NCI-H2171 (cell line): ENCODE measurements at regions not wholly inside any gene's neighbourhood (a gene's known extent, or its start where the extent isn't known, plus 50 kb on each side); places are given as distances from the start of the nearest gene placed in this dataset.
A peak's percentile ranks its signal among the peaks of the same experiment; 100 is the strongest.

Source experiments
- DNase-seq: peaks from one replicate; lab custom pipeline; 2025; lab: John Stamatoyannopoulos, UW

DNA sequence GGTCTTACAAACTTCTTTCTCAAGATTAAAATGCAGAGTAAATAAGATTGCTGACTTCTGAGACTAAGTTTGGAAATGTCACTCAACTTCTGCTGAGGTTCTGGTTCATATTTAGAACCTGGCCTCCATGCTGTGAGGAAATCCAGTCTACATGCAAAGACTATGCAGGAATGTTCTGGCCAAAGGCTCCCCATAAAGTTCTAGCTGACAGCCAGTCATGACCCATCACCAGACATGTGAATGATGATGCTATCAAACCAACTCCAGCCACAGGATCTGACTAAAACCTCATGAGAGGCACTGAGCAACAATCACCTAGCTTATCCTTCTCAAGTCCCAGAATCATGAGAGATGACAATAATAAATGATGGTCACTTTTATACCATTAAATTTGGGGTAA lies 935.1 kb upstream of the MAP3K7 start:
- no peak for DNase-seq

DNA sequence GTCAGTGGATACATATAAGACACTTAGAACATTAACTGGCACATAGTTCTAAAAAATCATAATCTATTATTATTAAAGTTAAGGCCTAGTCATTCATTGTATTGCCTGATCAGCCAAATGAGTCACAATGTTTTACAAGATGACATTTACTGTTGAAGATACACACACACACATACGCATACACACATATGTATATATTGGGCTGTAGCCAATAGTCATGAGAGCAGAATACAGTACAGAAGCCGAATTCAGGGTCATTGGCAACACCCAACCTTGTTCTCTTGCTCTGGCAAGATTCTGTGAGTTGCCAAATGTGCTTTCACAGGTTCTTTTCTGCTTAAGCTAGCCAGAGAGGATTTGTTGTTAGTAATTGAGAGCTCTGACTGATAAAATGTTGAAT lies 922.8 kb upstream of the MAP3K7 start:
- no peak for DNase-seq

DNA sequence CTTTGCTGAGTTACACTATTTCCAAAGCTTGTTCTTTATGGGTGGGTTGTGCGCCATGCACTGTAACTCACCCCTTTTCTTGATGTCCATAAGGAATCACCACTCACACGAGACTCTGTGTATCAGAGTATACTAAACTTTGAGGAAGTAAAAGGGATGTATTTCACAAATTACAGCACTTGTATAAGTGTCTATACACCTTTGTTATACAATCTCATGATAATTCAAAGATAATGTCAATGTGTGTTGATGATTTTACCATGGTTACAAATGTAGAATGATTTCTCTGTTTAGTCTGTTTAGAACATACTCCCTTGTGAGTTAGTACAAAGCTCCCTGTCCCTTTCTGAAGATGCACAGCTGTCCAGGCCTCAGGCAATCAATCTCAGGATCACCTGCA lies 922.2 kb upstream of the MAP3K7 start:
- DNase-seq = no peak

DNA sequence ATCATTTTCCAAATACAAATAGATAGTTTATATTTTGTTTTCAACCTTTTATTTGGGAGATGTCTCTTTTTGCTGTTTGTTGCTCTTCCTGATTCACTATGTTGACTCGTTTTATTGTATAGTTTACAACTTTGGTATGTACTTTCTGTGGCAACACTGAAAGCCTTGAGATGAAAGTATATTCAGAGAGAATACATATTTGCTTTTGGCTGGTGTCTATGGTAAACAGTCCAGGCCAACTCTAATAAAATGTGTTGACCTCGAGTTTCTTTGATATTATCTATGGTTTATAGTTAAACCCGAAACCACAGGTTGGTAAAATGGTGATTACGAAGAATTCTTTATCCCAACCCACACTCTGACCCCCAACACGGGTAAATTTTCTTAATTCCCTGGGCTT lies 919.6 kb upstream of the MAP3K7 start:
- DNase-seq = no peak

DNA sequence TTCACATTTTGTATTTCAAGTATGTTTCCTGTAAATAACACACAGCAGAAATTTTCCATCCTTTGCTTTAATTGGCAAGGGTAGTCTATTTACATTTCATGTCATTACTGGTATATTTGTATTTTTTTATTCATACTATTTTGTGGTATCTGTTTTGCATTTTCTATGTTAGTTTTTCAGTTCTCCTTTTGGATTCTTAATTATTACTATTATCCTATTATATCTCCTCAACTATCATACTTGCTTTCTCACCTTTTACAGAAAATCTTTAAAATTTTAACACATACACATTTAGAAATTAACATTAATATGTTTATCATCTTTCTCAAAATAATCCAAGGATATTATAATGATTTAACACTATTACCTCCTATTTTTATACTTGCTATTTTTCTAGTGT lies 918.3 kb upstream of the MAP3K7 start:
- no peak for DNase-seq

DNA sequence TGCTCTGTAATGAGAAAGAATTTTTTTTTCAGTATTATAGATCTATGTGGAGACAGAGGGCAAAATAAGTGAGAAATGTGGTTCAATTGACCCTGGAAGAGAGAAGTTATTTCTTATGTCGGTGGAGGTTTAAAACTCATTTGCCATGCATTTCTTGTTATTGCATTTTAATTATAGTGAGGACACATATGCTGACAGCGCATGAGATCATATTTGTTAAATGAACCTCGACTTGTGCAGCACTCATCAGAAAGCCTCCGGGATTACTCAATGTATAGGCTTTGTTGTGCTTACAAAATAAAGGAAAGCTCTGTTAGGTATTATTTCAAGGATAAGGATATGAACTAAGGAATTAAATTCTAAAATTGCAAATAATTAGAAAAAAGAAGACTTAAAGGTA lies 915.1 kb upstream of the MAP3K7 start:
- DNase-seq = no peak

DNA sequence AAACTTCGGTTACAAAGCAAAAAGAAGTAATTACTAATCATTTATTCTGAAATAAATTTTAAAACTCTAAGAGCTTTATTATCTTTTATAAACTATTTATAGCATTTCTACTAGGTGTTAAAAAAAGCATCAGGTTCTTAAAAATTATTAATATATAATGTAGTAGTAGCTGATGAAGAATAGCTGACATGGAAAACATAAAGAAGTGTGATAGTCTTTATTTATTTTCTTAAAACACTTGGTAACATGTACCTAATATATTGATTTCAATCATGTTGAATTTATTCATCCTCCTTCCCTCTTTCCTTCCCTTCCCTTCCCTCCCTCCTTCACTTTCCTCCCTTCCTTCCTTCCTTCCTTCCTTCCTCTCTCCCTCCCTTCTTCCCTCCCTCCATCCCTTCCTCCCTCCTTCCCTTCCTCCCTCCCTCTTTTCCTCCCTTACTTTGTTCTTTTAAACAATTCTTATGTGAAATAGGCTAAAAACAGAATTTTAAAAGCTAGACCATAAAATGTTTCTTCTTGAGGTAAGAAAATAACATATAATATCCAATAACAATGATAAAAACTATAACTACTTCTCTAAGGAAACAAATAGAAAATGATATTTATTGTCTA lies 913.9 kb upstream of the MAP3K7 start:
- DNase-seq = no peak

DNA sequence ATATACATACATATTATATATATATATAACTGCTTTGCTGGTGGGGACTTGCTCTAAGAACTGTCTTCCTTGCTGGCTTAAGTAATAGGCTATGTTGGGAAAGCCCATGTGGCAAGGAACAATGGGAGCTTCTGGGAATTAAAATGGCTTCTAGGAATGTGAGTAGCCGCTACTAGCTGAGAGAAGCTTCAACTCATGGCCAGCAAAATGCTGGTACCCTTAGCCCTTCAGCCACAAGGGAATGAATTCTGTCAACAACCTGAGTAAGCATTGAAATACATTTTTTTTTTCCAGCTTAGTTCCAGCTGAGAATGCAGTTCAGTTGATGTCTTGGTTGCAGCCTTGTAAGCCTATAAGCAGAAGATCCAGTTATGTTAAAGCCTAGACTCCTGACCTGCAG lies 911.7 kb upstream of the MAP3K7 start:
- no peak for DNase-seq

DNA sequence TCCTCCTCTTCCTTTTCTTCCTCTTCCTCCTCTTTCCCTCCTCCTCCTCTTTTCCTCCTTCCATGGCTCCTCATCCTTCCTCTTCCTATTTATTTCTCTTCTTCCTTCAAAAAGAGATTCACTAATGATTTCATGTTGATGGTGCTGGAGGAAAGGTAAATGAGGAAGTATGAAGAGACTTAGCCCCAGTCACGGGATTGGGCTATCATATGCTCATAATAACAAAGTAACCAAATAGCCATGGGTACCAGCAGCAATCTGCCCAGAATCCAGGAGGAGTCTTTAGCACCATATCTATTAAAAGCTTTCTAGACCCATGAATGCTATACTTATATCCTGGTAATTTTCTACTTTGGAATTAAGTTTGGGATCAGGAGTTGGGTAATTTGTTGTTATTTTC lies 910.9 kb upstream of the MAP3K7 start:
- DNase-seq = no peak

DNA sequence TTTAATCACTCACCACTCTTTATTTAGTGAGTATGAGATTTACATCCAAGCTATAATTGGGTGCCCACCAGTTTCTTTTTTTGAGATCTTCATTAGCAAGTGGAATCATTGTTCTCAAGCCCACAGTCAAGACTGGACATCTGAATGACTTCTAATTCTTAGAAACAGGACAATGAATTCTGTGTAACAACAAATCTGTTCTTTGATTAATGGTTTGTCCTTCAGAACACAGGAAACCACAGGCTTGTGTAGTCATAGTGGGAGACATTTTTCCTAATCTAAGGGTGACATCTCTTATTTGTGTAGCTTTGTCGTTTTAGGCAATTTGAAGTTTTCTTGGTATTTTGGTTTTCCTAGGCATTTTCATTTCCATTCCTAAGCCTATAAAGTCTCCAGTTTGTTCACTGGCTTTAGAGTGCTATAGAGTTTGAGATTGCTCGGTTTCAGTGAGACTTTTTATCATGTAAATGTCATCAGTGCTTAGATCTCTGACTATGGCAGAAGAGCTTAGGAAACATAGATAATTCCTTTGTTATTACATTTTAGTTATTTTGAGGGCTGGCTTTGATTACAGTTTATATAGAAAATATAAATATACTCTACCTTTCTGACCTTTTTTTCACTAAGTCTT lies 903.9 kb upstream of the MAP3K7 start:
- no peak for DNase-seq

DNA sequence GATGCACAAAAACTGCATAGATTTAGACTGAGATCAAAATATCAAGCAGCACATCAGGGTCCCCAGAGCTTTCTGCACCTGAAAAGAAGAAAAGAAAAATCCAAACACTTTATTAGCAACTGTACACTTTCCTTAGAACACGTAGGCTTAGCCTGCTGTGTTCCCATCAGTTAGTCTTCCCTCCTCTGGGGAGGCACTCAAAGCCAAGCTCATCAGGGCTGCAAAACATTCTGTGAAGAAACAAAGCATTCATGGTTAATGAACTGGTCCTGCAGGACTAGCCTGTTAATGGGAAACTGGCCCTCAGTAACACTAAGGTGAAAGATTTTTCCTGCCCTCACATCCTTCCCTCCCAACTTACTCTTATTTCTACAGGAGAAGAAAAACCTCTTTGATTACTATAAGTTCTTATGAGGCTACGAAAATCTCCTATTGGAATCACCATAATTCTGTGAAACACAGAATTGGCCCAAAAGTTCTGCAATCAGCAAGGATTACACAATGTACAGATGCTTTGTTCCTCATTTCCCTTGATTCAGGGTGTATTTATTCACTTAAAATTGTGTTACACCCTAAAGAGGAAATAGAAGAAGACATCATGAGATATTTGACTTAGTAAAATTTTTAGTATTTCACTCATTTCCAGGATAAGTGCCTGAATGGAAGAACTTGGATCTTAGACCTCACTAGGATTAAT lies 901.0 kb upstream of the MAP3K7 start:
- DNase-seq = no peak

DNA sequence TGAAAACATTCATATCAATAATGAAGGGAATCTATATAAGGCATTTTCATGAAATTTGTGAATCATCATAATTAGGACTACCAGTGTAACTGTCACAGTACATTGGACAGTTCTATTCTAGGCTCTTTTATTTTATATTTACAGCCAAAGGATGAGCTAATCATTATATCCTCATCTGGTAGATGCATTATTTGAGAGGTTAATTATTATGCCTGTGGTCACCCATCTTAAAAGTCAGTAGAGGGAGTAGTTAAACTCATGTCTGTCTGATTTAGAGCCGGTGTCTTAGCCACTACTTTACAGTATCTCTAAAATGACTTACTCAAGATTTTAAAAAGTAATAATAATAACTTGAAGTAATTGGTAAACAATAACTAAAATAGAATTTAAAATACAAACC lies 899.3 kb upstream of the MAP3K7 start:
- no peak for DNase-seq

DNA sequence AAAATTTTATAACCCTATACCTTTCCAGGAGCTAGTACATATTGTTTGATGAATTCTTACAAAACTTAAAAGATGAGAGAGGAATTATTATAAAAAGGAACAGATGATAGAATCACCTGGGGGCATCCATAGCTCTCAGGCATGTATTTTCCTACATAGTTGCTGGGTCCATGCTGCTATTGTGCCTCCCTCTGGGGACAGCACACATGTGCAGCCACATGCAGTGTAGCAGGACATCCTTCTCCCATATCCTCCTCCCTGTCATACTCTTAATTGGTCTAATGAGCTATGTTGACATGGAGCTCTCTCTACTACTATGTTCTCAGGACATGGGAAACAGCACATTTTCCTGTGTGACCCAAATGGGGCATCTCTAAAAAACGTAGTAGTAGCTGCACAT lies 898.2 kb upstream of the MAP3K7 start:
- DNase-seq = no peak

DNA sequence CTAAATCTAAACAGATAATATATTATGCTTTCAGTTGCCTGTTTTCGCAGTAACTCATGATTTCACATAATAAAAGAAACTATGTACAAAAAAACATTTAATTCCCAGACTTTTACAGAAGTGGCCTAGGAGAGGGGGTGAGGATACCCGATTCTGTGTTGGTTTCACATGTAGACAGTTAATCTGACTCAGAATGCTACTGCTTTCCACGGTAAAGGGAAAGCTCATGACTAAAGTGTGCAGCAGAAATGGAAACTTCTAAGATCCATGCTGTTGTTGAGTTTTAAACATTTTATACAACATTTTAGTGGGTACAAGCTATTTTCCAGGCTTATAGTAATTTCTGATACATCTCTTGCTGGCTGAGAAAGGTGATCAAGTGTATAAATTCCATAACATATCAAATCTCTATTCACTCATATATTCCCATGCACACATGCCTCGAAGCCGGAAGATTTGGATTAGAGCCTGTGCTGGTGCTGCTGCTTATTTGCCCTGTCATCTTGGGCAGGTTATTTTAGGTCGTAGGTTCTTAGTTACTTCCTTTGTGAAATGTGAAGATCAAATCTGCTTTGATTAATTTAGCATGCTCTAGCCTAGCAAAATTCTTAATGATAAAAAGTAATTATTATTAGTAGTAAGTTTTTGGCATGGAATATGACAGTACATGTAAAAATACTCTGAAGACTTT lies 896.7 kb upstream of the MAP3K7 start:
- DNase-seq = no peak

DNA sequence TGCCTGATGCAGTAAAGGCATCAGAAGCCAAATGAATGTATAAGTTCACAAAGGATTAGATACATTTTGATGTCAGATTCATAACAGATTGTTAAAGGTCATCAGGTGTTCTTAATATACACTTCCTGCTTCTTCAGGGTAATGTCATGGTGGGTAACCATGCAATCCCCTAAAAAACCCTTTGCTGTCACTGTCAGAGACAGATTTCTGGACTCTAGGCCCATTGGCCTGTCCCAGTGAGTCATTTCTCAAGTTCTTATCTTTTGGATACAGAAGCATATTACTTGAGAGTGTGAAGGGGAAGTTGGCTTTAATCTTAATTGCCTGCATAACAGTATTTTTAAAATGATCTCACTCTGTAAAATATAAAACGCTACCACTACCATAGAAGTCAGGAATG lies 895.6 kb upstream of the MAP3K7 start:
- DNase-seq = no peak

DNA sequence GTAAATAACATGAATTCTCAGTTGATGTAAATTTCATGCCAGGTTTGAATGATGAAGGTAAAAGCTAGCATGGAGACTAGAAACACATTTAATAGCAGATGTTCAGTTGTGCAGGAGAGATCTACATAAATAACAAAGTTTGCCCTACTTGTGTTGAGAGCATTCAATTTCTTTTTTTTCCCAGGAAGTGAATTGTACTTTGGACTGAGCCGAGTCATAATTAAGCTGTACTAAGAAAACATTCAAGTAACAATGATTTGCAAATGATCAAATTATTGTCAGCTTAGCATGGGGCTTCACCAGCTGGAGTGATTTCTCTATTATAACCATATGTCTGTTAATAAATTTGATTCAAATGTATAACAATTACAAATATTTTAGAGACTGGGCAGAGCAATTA lies 893.5 kb upstream of the MAP3K7 start:
- DNase-seq = no peak

DNA sequence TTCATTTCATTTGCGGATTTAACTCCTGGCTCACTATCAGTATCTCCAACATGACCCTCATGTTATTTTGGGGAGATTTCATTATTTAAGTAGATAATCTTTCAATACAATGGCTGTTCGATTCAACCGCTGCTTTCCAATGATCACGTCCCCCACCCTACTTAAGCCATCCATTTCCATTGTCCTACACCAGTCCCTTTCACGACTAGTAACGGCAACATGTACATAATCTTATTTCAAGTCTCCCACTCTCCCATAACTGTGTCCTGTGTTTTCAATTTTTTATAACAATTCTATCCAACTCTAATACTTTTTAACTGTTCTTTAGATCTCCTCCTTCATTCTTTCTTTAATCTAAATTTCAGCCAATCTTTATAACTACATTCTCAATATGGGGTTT lies 890.8 kb upstream of the MAP3K7 start:
- no peak for DNase-seq

DNA sequence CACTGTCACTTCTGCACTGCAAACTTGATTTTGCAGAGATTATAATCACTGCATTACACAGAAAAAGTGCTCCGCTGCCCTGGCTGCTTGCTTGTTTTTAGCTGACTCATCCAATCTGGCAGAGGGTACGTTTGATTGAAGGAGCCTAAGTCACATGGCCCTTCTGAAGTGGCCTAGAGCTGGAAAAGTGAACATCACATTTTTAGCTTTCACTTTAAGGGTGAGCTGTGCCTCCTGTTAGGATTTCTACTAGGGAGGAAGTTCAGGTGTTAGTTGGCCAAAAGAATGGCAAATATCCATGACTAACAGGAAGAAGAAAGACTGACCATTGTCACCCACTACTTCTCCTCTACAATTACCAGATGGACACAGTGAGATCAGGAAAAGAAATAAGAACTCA lies 889.1 kb upstream of the MAP3K7 start:
- peak; percentile 46 for DNase-seq

DNA sequence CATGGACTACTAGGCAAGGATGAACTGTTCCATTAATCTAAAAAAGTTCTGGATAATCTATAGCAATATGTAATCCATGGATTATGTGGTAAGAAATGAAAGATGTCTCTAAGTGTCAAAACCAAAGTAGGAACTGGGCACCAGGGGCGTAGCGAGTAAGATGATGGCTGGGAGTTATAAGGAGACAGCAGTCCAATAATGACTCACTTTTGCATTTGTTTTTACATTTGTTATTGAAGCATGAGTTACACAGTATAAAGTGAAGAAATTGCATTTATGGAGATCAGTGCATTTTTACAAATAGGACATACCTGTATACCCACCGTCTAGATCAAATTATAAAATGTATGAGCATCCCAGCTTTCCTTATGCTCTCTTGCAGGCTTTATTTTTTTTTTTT lies 878.5 kb upstream of the MAP3K7 start:
- DNase-seq = no peak

DNA sequence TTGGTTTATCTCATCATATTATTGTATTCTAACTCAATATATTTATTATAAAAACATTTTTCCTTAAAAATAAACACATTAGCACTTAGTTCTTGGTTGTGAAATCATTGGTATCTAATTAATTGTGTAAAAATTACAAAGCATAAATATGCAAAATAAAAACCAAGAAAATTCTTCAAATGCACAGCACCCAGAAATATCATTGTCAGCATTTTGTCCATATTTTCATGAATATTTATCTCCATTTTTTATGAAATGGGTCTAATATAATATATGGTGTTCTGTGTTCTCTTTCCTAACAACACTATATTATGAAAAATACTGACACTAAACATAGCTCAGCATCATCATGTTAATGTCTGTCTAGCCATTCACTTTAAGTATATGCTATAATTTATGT lies 877.8 kb upstream of the MAP3K7 start:
- DNase-seq = no peak

DNA sequence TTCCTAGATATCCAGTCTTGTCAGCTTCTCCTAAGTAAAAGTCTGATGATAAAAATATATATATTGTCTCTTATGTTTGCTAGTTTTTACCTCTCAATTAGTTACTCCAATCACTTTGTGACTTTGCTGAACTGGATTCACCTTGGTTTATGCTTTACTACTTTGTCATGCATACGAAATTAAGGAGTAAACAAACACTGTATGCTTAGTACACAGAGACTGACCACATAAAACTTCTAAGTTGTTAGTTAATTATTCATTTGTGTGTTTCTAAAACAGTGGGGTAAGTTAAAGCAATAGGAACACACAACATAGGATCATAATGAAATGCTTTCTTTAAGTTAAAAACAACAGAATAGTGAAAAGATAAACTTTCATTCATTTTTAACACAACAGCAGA lies 877.3 kb upstream of the MAP3K7 start:
- DNase-seq = no peak

DNA sequence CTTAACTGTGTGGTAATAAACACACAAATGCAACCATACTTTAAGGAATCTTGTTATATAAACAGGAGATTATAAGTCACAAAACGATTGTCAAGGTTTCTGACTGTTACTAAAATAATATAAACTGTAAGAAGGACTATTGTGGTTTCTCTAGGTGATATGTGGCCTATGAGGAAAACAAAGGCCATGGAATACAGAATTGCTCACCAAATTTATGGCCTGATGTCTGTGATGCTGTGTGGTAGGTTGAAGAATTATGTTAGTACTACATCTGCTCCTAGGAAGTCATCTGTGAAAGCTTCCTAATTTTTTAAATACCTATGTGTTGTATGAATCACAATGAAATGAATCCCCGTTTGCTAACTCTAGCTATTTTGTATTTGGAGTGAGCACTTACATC lies 875.4 kb upstream of the MAP3K7 start:
- no peak for DNase-seq

DNA sequence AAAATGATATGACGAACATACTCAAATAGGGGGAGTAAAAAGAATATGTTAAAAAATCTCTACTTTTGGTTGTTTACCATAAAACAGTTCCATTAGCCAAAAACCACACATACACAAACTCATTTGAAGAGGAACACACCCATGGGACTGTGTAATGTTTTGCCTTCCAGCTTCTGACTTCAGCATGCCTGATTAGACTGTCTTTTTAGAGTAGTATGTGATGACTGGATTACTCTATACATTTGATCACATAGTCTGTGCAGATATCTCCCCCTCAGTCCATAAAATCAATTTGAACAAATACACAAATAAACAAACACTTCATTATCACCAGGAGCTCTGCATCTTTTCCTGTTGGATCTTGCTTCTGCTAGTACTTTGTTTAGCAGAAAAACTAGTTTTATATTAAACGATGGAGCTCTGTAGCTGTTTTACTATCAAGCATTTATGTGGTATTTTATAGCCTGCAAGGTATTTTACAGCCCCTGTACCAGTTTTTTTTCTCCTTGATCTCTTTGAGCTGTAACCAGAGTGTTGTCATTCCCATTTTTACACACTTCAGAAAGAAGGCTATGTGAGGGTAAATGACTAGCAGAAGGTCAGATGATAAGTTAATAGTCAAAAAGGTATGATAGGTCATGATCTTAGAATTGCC lies 866.5 kb upstream of the MAP3K7 start:
- no peak for DNase-seq
